ENCODE measurements at regions not wholly inside any gene's neighbourhood (a gene's known extent, or its start where the extent isn't known, plus 50 kb on each side); places are given as distances from the start of the nearest gene placed in this dataset.

DNA sequence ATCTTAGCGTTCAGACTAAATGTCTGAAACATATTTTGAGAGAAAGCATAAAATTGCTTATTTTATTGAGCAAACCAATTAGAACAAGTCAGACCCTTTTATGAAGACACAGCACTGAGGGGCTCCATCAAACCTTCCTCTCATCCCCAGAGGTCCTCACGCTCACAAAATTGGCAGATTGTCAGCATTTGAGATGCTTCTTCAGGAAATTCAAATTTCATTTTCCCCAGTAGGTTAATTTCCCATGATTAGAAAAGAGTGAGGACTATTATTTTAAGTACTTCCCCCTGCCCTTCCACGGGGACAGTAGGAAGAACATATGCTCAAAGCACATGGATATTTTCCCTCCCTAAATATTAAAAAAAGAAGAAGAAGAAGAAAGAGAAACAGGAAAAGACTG lies 851.8 kb downstream of the BRD1 start:
- Histone ChIP-seq H2AFZ (ENCODE audit: low read depth, low read length) (no peak overlapping the region), H3K4me1 (ENCODE audit: insufficient read depth, low read length) (no peaks in the 10 kb centered on the region), H3K4me3 (ENCODE audit: low read length) (no peak overlapping the region), H3K27me3 (ENCODE audit: insufficient read depth, low read length) (no peaks in the 10 kb centered on the region), H3K9me3 (ENCODE audit: low read length) (no peaks in the 10 kb centered on the region), H3K36me3 (ENCODE audit: insufficient read depth, low read length) (no peaks in the 10 kb centered on the region)

DNA sequence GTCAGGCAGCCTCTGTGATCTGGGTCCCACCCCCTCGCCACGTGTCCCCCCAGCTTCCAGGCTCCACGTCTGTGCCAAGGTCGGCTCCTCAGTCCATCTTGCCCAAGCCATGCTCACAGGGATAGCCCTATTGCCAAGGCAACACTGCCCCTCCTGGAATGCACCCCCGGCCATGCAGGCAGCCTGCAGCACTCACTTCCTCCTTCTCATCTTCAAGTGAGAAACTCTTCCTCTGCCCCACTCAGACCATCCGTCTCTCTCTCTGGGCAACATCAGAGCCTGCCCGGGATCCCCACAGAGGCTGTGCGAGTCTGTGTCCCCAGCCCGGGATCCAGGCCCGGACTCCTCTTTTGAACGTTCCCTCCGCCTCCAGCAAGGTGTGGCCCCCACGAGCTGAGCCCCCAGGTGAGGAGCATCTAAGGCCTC lies 852.3 kb downstream of the BRD1 start:
- H3K9me3 ChIP-seq (ENCODE audit: low read length): no peaks in the 10 kb centered on the region
- H3K36me3 ChIP-seq (ENCODE audit: insufficient read depth, low read length): no peaks in the 10 kb centered on the region
- H3K27me3 ChIP-seq (ENCODE audit: insufficient read depth, low read length): no peaks in the 10 kb centered on the region
- H3K4me1 ChIP-seq (ENCODE audit: insufficient read depth, low read length): no peaks in the 10 kb centered on the region
- no peak overlapping the region for H2AFZ ChIP-seq (ENCODE audit: low read depth, low read length)
- no peak overlapping the region for H3K4me3 ChIP-seq (ENCODE audit: low read length)

GRCh38 chr22:48974443-48975315 lies 853.0 kb downstream of the BRD1 start:
- no peaks in the 10 kb centered on the region for H3K27me3 ChIP-seq (ENCODE audit: insufficient read depth, low read length)
- no peaks in the 10 kb centered on the region for H3K9me3 ChIP-seq (ENCODE audit: low read length)
- H3K36me3 ChIP-seq (ENCODE audit: insufficient read depth, low read length): no peaks in the 10 kb centered on the region
- no peak overlapping the region for H3K4me3 ChIP-seq (ENCODE audit: low read length)
- no peaks in the 10 kb centered on the region for H3K4me1 ChIP-seq (ENCODE audit: insufficient read depth, low read length)
- no peak overlapping the region for H2AFZ ChIP-seq (ENCODE audit: low read depth, low read length)

GRCh38 chr22:48973694-48974041 lies 854.0 kb downstream of the BRD1 start:
- H3K4me3 ChIP-seq (ENCODE audit: low read length): no peak overlapping the region
- no peak overlapping the region for H2AFZ ChIP-seq (ENCODE audit: low read depth, low read length)
- H3K36me3 ChIP-seq (ENCODE audit: insufficient read depth, low read length): no peaks in the 10 kb centered on the region
- no peaks in the 10 kb centered on the region for H3K9me3 ChIP-seq (ENCODE audit: low read length)
- no peaks in the 10 kb centered on the region for H3K4me1 ChIP-seq (ENCODE audit: insufficient read depth, low read length)
- no peaks in the 10 kb centered on the region for H3K27me3 ChIP-seq (ENCODE audit: insufficient read depth, low read length)

- Histone ChIP-seq H3K9me3 (ENCODE audit: low read length) (no peaks in the 10 kb centered on the region), H3K4me1 (ENCODE audit: insufficient read depth, low read length) (no peaks in the 10 kb centered on the region), H3K27me3 (ENCODE audit: insufficient read depth, low read length) (no peaks in the 10 kb centered on the region), H2AFZ (ENCODE audit: low read depth, low read length) (no peak overlapping the region), H3K36me3 (ENCODE audit: insufficient read depth, low read length) (no peaks in the 10 kb centered on the region), H3K4me3 (ENCODE audit: low read length) (no peak overlapping the region)
Observed at GRCh38 chr22:48972979-48973693, 854.5 kb downstream of the BRD1 start.

DNA sequence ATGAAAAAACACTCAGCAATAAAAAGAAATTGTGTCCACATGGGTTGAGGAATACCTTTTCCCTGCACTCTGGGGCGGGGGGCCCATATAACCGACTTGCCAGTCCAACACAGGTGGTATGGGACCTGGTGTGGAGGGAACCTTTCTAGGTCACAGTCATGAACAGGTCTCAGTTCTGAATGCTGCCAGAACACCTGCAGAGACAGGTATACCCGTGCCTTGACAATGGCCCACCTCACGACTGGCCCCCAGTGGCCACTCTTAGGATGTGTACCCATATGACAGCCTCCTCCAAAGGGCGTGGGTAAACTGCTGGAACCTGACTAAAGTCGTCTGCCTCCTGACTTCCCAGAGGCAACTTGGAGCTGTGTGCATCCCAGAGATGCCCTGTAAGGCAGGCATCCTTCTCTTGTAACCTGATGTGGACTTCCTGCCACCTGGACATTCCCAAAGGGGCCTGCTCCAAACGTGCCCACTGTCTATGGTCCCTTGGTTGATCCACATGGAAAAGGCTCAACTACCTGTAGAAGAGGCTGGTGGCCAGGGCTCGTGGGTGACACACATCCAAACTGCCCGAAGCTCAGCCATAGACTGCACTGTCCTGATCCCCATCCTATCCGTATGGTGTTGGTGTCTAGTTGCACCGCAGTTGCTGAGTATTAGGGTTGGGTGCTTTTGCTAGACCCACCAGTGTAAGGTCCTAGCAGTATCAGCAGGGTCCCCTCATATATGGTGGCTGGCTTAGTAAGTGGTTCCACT lies 859.3 kb downstream of the BRD1 start:
- H3K4me3 ChIP-seq (ENCODE audit: low read length): no peak overlapping the region
- no peak overlapping the region for H2AFZ ChIP-seq (ENCODE audit: low read depth, low read length)
- peaks cover 3% of the 10 kb centered on the region for H3K4me1 ChIP-seq (ENCODE audit: insufficient read depth, low read length)
- no peaks in the 10 kb centered on the region for H3K27me3 ChIP-seq (ENCODE audit: insufficient read depth, low read length)
- no peaks in the 10 kb centered on the region for H3K36me3 ChIP-seq (ENCODE audit: insufficient read depth, low read length)
- no peaks in the 10 kb centered on the region for H3K9me3 ChIP-seq (ENCODE audit: low read length)

- H3K9me3 ChIP-seq (ENCODE audit: low read length): no peaks in the 10 kb centered on the region
Observed at GRCh38 chr22:48963405-48963804, 864.3 kb downstream of the BRD1 start.

GRCh38 chr22:48961705-48962104 lies 866.0 kb downstream of the BRD1 start:
- Histone ChIP-seq H3K36me3 (ENCODE audit: insufficient read depth, low read length) (no peaks in the 10 kb centered on the region), H3K27me3 (ENCODE audit: insufficient read depth, low read length) (no peaks in the 10 kb centered on the region), H3K4me3 (ENCODE audit: low read length) (no peak overlapping the region), H3K9me3 (ENCODE audit: low read length) (no peaks in the 10 kb centered on the region), H3K4me1 (ENCODE audit: insufficient read depth, low read length) (peaks cover 7% of the 10 kb centered on the region), H2AFZ (ENCODE audit: low read depth, low read length) (no peak overlapping the region)

More at GRCh38 chr22:48963405-48963804, 864.3 kb downstream of the BRD1 start:
- H3K27me3 ChIP-seq (ENCODE audit: insufficient read depth, low read length): no peaks in the 10 kb centered on the region
- H2AFZ ChIP-seq (ENCODE audit: low read depth, low read length): no peak overlapping the region
- H3K36me3 ChIP-seq (ENCODE audit: insufficient read depth, low read length): no peaks in the 10 kb centered on the region
- peaks cover 7% of the 10 kb centered on the region for H3K4me1 ChIP-seq (ENCODE audit: insufficient read depth, low read length)
- no peak overlapping the region for H3K4me3 ChIP-seq (ENCODE audit: low read length)

- no peak overlapping the region for H3K4me3 ChIP-seq (ENCODE audit: low read length)
- no peak overlapping the region for H2AFZ ChIP-seq (ENCODE audit: low read depth, low read length)
- H3K9me3 ChIP-seq (ENCODE audit: low read length): no peaks in the 10 kb centered on the region
- peaks cover 7% of the 10 kb centered on the region for H3K4me1 ChIP-seq (ENCODE audit: insufficient read depth, low read length)
- no peaks in the 10 kb centered on the region for H3K27me3 ChIP-seq (ENCODE audit: insufficient read depth, low read length)
- H3K36me3 ChIP-seq (ENCODE audit: insufficient read depth, low read length): no peaks in the 10 kb centered on the region
Observed at GRCh38 chr22:48960980-48961660, 866.6 kb downstream of the BRD1 start.

- H3K27me3 ChIP-seq (ENCODE audit: insufficient read depth, low read length): no peaks in the 10 kb centered on the region
- no peaks in the 10 kb centered on the region for H3K9me3 ChIP-seq (ENCODE audit: low read length)
- H3K4me1 ChIP-seq (ENCODE audit: insufficient read depth, low read length): peaks cover 7% of the 10 kb centered on the region
- no peak overlapping the region for H2AFZ ChIP-seq (ENCODE audit: low read depth, low read length)
- no peak overlapping the region for H3K4me3 ChIP-seq (ENCODE audit: low read length)
- H3K36me3 ChIP-seq (ENCODE audit: insufficient read depth, low read length): no peaks in the 10 kb centered on the region
Observed at GRCh38 chr22:48960576-48960975, 867.1 kb downstream of the BRD1 start.

DNA sequence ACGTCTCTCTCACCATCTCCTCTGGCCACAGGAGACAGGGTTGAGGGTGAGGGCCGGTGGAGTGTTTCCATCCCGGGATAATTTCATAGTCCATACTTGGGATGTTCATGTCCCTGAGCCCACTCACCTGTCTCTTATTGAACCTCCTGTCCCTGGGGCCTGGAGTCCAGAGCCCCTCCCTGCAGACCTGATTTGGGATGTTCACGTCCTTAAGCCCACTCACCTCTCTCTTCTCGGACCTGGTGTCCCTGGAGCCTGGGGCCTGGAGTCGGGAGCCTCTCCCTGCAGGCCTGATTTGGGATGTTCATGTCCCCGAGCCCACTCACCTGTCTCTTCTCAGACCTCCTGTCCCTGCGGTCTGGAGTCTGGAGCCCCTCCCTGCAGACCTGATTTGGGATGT lies 868.2 kb downstream of the BRD1 start:
- Histone ChIP-seq H2AFZ (ENCODE audit: low read depth, low read length) (no peak overlapping the region), H3K4me1 (ENCODE audit: insufficient read depth, low read length) (peaks cover 7% of the 10 kb centered on the region), H3K36me3 (ENCODE audit: insufficient read depth, low read length) (no peaks in the 10 kb centered on the region), H3K9me3 (ENCODE audit: low read length) (no peaks in the 10 kb centered on the region), H3K4me3 (ENCODE audit: low read length) (no peak overlapping the region), H3K27me3 (ENCODE audit: insufficient read depth, low read length) (no peaks in the 10 kb centered on the region)

DNA sequence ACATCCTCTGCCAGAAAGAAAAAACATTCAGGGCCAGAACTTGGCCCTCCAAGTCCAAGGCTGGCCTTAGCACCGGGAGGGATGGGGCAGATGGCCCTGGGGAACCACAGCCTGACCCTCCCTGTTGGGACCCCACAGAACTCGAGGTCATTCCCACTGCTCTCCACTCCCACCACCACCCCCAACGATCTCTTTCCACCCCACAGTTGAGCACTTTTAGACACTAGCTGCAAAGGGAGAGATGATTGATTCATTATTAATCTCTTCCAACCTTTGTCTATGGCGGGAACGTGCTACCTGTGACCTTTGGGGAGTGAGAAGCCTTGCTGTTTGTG lies 869.7 kb downstream of the BRD1 start:
- H2AFZ ChIP-seq (ENCODE audit: low read depth, low read length): no peak overlapping the region
- H3K4me3 ChIP-seq (ENCODE audit: low read length): no peak overlapping the region
- H3K4me1 ChIP-seq (ENCODE audit: insufficient read depth, low read length): no peaks in the 10 kb centered on the region
- H3K9me3 ChIP-seq (ENCODE audit: low read length): no peaks in the 10 kb centered on the region
- H3K27me3 ChIP-seq (ENCODE audit: insufficient read depth, low read length): no peaks in the 10 kb centered on the region
- no peaks in the 10 kb centered on the region for H3K36me3 ChIP-seq (ENCODE audit: insufficient read depth, low read length)

Measured in neuron (in vitro differentiated cells).